WERI-Rb-1 (cell line): ENCODE measurements at regions not wholly inside any gene's neighbourhood (a gene's known extent, or its start where the extent isn't known, plus 50 kb on each side); places are given as distances from the start of the nearest gene placed in this dataset.

Source experiments
- DNase-seq: peaks from one replicate; pipeline ENCODE4 v3.0.0-alpha.2; 2020
- H3K27ac ChIP-seq: fragments of 250-450 bp; sonication (Bioruptor Pico); 2 replicates; pipeline ENCODE4 v1.5.1; 2020; ENCODE audit warnings: mild to moderate bottlenecking, moderate library complexity
- H3K27me3 ChIP-seq: fragments of 250-450 bp; sonication (Bioruptor Pico); 2 replicates; pipeline ENCODE4 v1.5.1; 2021; ENCODE audit warnings: mild to moderate bottlenecking, low read depth, moderate library complexity; ENCODE audit not compliant: insufficient read depth, severe bottlenecking
- H3K36me3 ChIP-seq: fragments of 250-450 bp; sonication (Bioruptor Pico); 2 replicates; pipeline ENCODE4 v1.5.1; 2020; ENCODE audit warnings: mild to moderate bottlenecking, moderate library complexity
- H3K4me3 ChIP-seq: 2 replicates; pipeline ENCODE4 v1.5.1; 2011; ENCODE audit warnings: low read depth, mild to moderate bottlenecking, control low read depth, low read length
- H3K9me3 ChIP-seq: fragments of 250-450 bp; sonication (Bioruptor Pico); 2 replicates; pipeline ENCODE4 v1.5.1; 2021; ENCODE audit warnings: mild to moderate bottlenecking, moderate library complexity; ENCODE audit not compliant: severe bottlenecking
- TF ChIP-seq, protein P1 (sequence below): IDR thresholded peaks from 2 replicates; pipeline ENCODE4 v1.5.1; 2011; ENCODE audit warnings: low read depth, mild to moderate bottlenecking, control low read depth, inconsistent platforms, low read length

DNA sequence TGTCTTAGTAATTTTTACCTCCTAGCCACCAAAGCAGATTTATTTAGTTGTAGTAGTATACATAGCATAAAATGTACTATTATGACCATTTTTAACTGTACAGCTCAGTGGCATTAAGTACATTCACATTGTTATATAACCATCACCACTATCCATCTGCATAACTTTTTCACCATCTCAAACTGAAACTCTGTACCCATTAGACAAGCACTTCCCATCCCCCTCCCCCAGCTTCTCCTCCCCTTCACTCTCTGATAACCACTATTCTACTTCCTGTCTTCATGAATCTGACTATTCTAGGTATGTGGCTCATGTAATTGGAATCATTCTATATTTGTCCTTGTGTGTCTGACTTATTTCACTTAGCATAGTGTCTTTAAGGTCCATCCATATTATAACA lies 71.9 kb downstream of the MRPL32 start:
- no peak for DNase-seq

GRCh38 chr7:43006008-43006407 lies 73.8 kb downstream of the MRPL32 start:
- Histone ChIP-seq H3K27me3 (no peaks in the 10 kb centered on the region), H3K9me3 (no peaks in the 10 kb centered on the region), H3K27ac (no peak overlapping the region), H3K36me3 (no peaks in the 10 kb centered on the region), H3K4me3 (no peak overlapping the region)
- TF ChIP-seq, protein P1, sequence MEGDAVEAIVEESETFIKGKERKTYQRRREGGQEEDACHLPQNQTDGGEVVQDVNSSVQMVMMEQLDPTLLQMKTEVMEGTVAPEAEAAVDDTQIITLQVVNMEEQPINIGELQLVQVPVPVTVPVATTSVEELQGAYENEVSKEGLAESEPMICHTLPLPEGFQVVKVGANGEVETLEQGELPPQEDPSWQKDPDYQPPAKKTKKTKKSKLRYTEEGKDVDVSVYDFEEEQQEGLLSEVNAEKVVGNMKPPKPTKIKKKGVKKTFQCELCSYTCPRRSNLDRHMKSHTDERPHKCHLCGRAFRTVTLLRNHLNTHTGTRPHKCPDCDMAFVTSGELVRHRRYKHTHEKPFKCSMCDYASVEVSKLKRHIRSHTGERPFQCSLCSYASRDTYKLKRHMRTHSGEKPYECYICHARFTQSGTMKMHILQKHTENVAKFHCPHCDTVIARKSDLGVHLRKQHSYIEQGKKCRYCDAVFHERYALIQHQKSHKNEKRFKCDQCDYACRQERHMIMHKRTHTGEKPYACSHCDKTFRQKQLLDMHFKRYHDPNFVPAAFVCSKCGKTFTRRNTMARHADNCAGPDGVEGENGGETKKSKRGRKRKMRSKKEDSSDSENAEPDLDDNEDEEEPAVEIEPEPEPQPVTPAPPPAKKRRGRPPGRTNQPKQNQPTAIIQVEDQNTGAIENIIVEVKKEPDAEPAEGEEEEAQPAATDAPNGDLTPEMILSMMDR, result no peak
- DNase-seq, result no peak

More for the DNA sequence above, 71.9 kb downstream of the MRPL32 start:
- Histone ChIP-seq H3K27me3 (no peaks in the 10 kb centered on the region), H3K36me3 (no peaks in the 10 kb centered on the region), H3K4me3 (no peak overlapping the region), H3K9me3 (no peaks in the 10 kb centered on the region), H3K27ac (no peak overlapping the region)
- TF ChIP-seq, protein P1, result no peak

GRCh38 chr7:43010061-43010460 lies 77.9 kb downstream of the MRPL32 start:
- DNase-seq, result no peak
- no peaks in the 10 kb centered on the region for H3K27me3 ChIP-seq
- no peak overlapping the region for H3K27ac ChIP-seq
- H3K36me3 ChIP-seq, result no peaks in the 10 kb centered on the region
- no peak overlapping the region for H3K4me3 ChIP-seq
- H3K9me3 ChIP-seq, result no peaks in the 10 kb centered on the region
- TF ChIP-seq, protein P1, result no peak

DNA sequence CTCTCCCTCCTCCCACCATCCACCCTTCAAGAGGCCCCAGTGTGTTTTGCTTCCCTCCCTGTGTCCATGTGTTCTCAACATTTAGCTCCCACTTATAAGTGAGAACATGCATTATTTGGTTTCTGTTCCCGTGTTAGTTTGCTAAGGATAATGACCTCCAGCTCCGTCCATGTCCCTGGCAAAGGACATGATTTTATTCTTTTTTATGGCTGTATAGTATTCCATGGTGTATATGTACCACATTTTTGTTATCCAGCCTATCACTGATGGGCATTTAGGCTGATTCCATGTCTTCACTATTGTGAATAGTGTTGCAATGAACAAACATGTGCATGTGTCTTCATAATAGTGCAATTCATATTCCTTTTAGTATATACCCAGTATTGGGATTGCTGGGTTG lies 79.7 kb downstream of the MRPL32 start:
- no peaks in the 10 kb centered on the region for H3K36me3 ChIP-seq
- DNase-seq, result no peak
- TF ChIP-seq, protein P1, result no peak
- no peak overlapping the region for H3K4me3 ChIP-seq
- no peaks in the 10 kb centered on the region for H3K9me3 ChIP-seq
- no peak overlapping the region for H3K27ac ChIP-seq
- H3K27me3 ChIP-seq, result no peaks in the 10 kb centered on the region

- TF ChIP-seq, protein P1, result no peak
- Histone ChIP-seq H3K36me3 (no peaks in the 10 kb centered on the region), H3K27ac (no peak overlapping the region), H3K27me3 (no peaks in the 10 kb centered on the region), H3K9me3 (no peaks in the 10 kb centered on the region), H3K4me3 (no peak overlapping the region)
- DNase-seq, result no peak
These were observed 82.2 kb downstream of the MRPL32 start for GRCh38 chr7:43014406-43014805.

DNA sequence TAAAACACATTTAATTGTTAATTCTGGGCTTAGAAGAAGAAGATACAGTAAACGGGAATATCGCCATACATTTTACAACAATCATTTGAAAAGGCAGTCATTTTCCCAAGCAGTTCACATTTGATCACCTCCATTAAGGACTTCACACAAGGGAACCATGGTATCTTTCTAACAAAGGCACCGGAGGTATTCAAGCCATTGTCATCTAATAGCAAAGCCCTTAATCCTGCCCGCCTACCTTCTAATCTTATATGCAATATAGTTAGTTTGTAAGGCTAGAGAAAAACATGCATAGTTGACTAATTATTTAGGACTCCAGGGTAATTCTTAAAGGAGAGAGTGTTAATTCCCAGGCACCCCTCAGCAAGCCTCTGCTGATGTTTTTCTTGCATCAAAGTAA lies 83.1 kb downstream of the MRPL32 start:
- Histone ChIP-seq H3K9me3 (no peaks in the 10 kb centered on the region), H3K36me3 (no peaks in the 10 kb centered on the region), H3K4me3 (no peak overlapping the region), H3K27ac (no peak overlapping the region), H3K27me3 (no peaks in the 10 kb centered on the region)
- TF ChIP-seq, protein P1, result no peak
- DNase-seq, result no peak
